Ishikawa (cell line): ENCODE measurements at regions not wholly inside any gene's neighbourhood (a gene's known extent, or its start where the extent isn't known, plus 50 kb on each side); places are given as distances from the start of the nearest gene placed in this dataset.

Experiments
- FOXM1 ChIP-seq: IDR thresholded peaks from 2 replicates; pipeline ENCODE4 v1.6.1; 2012; ENCODE audit warnings: low read depth, borderline replicate concordance
- NFIC ChIP-seq: IDR thresholded peaks from 2 replicates; pipeline ENCODE4 v1.6.1; 2012
- RAD21 ChIP-seq: IDR thresholded peaks from 2 replicates; pipeline ENCODE4 v1.6.1; 2012; ENCODE audit warnings: low read depth
- TAF1 ChIP-seq: IDR thresholded peaks from 2 replicates; pipeline ENCODE4 v1.6.1; 2012; ENCODE audit warnings: low read depth, mild to moderate bottlenecking
- TCF12 ChIP-seq: IDR thresholded peaks from 2 replicates; pipeline ENCODE4 v1.6.1; 2012; ENCODE audit warnings: low read depth
- YY1 ChIP-seq: IDR thresholded peaks from 2 replicates; pipeline ENCODE4 v1.6.1; 2012; ENCODE audit warnings: low read depth
- TF ChIP-seq, protein P1 (sequence below): IDR thresholded peaks from 2 replicates; pipeline ENCODE4 v1.6.1; 2012; ENCODE audit warnings: low read depth, mild to moderate bottlenecking
- TF ChIP-seq, protein P2 (sequence below): IDR thresholded peaks from 2 replicates; pipeline ENCODE4 v1.6.1; 2012

DNA sequence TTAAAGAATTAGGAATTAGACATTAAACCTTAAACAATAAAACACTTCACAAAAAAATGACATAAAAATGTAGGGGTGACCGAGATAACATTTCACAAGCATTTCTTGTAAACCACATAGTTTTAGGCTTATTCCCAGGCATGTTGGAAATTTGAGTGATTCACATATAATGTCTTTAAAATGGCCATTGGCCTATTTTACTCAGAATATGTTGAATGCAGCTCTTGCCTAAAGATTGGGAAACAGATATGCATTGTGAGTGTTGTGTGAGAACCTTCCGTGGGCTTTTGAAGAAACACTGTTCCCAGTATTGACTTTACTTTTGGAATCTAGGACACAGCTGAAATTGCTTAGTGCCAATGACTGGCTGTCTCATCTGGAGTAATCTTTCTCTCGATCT, 79.6 kb downstream of the ARL5B start:
- TF ChIP-seq, protein P1, sequence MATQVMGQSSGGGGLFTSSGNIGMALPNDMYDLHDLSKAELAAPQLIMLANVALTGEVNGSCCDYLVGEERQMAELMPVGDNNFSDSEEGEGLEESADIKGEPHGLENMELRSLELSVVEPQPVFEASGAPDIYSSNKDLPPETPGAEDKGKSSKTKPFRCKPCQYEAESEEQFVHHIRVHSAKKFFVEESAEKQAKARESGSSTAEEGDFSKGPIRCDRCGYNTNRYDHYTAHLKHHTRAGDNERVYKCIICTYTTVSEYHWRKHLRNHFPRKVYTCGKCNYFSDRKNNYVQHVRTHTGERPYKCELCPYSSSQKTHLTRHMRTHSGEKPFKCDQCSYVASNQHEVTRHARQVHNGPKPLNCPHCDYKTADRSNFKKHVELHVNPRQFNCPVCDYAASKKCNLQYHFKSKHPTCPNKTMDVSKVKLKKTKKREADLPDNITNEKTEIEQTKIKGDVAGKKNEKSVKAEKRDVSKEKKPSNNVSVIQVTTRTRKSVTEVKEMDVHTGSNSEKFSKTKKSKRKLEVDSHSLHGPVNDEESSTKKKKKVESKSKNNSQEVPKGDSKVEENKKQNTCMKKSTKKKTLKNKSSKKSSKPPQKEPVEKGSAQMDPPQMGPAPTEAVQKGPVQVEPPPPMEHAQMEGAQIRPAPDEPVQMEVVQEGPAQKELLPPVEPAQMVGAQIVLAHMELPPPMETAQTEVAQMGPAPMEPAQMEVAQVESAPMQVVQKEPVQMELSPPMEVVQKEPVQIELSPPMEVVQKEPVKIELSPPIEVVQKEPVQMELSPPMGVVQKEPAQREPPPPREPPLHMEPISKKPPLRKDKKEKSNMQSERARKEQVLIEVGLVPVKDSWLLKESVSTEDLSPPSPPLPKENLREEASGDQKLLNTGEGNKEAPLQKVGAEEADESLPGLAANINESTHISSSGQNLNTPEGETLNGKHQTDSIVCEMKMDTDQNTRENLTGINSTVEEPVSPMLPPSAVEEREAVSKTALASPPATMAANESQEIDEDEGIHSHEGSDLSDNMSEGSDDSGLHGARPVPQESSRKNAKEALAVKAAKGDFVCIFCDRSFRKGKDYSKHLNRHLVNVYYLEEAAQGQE: no peak
- TF ChIP-seq TAF1 (no peak), NFIC (no peak), TCF12 (no peak), RAD21 (no peak), YY1 (no peak), FOXM1 (no peak)
- TF ChIP-seq, protein P2, sequence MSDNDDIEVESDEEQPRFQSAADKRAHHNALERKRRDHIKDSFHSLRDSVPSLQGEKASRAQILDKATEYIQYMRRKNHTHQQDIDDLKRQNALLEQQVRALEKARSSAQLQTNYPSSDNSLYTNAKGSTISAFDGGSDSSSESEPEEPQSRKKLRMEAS: no peak
